ENCODE measurements at regions not wholly inside any gene's neighbourhood (a gene's known extent, or its start where the extent isn't known, plus 50 kb on each side); places are given as distances from the start of the nearest gene placed in this dataset.

- no peak overlapping the region for H2AFZ ChIP-seq (ENCODE audit: low read length)
- H3K27me3 ChIP-seq (ENCODE audit: insufficient read depth, low read length), result no peaks in the 10 kb centered on the region
- DNase-seq (ENCODE audit: insufficient read length, low spot score, missing footprints), result no peak
- H3K9me3 ChIP-seq (ENCODE audit: low read depth, low read length), result no peaks in the 10 kb centered on the region
- no peak overlapping the region for H3K27ac ChIP-seq (ENCODE audit: low read depth, low read length)
- no peak overlapping the region for H3K4me3 ChIP-seq (ENCODE audit: insufficient read depth, low read length)
- H3K4me2 ChIP-seq (ENCODE audit: insufficient read depth, low read length), result no peak overlapping the region
- H4K20me1 ChIP-seq (ENCODE audit: insufficient read depth, low read length), result no peaks in the 10 kb centered on the region
- TF ChIP-seq CTCF (IDR thresholded peaks at IDR 0.05; ENCODE audit: extremely low read depth, low read depth, low read length), result no peak
- no peaks in the 10 kb centered on the region for H3K4me1 ChIP-seq (ENCODE audit: insufficient read depth, low read length)
- no peaks in the 10 kb centered on the region for H3K36me3 ChIP-seq (ENCODE audit: insufficient read depth, low read length)
- H3K79me2 ChIP-seq (ENCODE audit: insufficient read depth, low read length), result no peaks in the 10 kb centered on the region
Measured at GRCh38 chr3:24780991-24781390, 286.3 kb upstream of the THRB start.

GRCh38 chr3:24781454-24781853 is 286.8 kb upstream of the THRB start:
- Histone ChIP-seq H3K27ac (ENCODE audit: low read depth, low read length) (no peak overlapping the region), H4K20me1 (ENCODE audit: insufficient read depth, low read length) (no peaks in the 10 kb centered on the region), H3K9me3 (ENCODE audit: low read depth, low read length) (no peaks in the 10 kb centered on the region), H2AFZ (ENCODE audit: low read length) (no peak overlapping the region), H3K4me1 (ENCODE audit: insufficient read depth, low read length) (no peaks in the 10 kb centered on the region), H3K36me3 (ENCODE audit: insufficient read depth, low read length) (no peaks in the 10 kb centered on the region), H3K4me3 (ENCODE audit: insufficient read depth, low read length) (no peak overlapping the region), H3K27me3 (ENCODE audit: insufficient read depth, low read length) (no peaks in the 10 kb centered on the region), H3K79me2 (ENCODE audit: insufficient read depth, low read length) (no peaks in the 10 kb centered on the region), H3K4me2 (ENCODE audit: insufficient read depth, low read length) (no peak overlapping the region)
- no peak for TF ChIP-seq CTCF (IDR thresholded peaks at IDR 0.05; ENCODE audit: extremely low read depth, low read depth, low read length)
- no peak for DNase-seq (ENCODE audit: insufficient read length, low spot score, missing footprints)

- no peak for TF ChIP-seq CTCF (IDR thresholded peaks at IDR 0.05; ENCODE audit: extremely low read depth, low read depth, low read length)
- Histone ChIP-seq H3K4me3 (ENCODE audit: insufficient read depth, low read length) (no peak overlapping the region), H2AFZ (ENCODE audit: low read length) (no peak overlapping the region), H3K4me1 (ENCODE audit: insufficient read depth, low read length) (no peaks in the 10 kb centered on the region), H3K79me2 (ENCODE audit: insufficient read depth, low read length) (no peaks in the 10 kb centered on the region), H3K27ac (ENCODE audit: low read depth, low read length) (no peak overlapping the region), H3K36me3 (ENCODE audit: insufficient read depth, low read length) (no peaks in the 10 kb centered on the region), H3K9me3 (ENCODE audit: low read depth, low read length) (no peaks in the 10 kb centered on the region), H3K27me3 (ENCODE audit: insufficient read depth, low read length) (no peaks in the 10 kb centered on the region), H3K4me2 (ENCODE audit: insufficient read depth, low read length) (no peak overlapping the region), H4K20me1 (ENCODE audit: insufficient read depth, low read length) (no peaks in the 10 kb centered on the region)
- no peak for DNase-seq (ENCODE audit: insufficient read length, low spot score, missing footprints)
Measured at GRCh38 chr3:24793896-24794295, 299.2 kb upstream of the THRB start.

- no peak overlapping the region for H2AFZ ChIP-seq (ENCODE audit: low read length)
- H3K9me3 ChIP-seq (ENCODE audit: low read depth, low read length), result no peaks in the 10 kb centered on the region
- H3K4me3 ChIP-seq (ENCODE audit: insufficient read depth, low read length), result no peak overlapping the region
- no peaks in the 10 kb centered on the region for H3K79me2 ChIP-seq (ENCODE audit: insufficient read depth, low read length)
- no peak for TF ChIP-seq CTCF (IDR thresholded peaks at IDR 0.05; ENCODE audit: extremely low read depth, low read depth, low read length)
- H3K27ac ChIP-seq (ENCODE audit: low read depth, low read length), result no peak overlapping the region
- no peaks in the 10 kb centered on the region for H3K36me3 ChIP-seq (ENCODE audit: insufficient read depth, low read length)
- no peak for DNase-seq (ENCODE audit: insufficient read length, low spot score, missing footprints)
- no peaks in the 10 kb centered on the region for H3K4me1 ChIP-seq (ENCODE audit: insufficient read depth, low read length)
- no peak overlapping the region for H3K4me2 ChIP-seq (ENCODE audit: insufficient read depth, low read length)
- H3K27me3 ChIP-seq (ENCODE audit: insufficient read depth, low read length), result no peaks in the 10 kb centered on the region
- no peaks in the 10 kb centered on the region for H4K20me1 ChIP-seq (ENCODE audit: insufficient read depth, low read length)
Measured at GRCh38 chr3:24802614-24803013, 308.0 kb upstream of the THRB start.
